Mucosa of descending colon (tissue), 3 donors: ENCODE measurements at regions not wholly inside any gene's neighbourhood (a gene's known extent, or its start where the extent isn't known, plus 50 kb on each side); places are given as distances from the start of the nearest gene placed in this dataset.
"Not testable (repeated sequence)": the region's sequence is repeated elsewhere in the genome, so short reads cannot be mapped to it uniquely, and the experiment has no call there.

Experiments used
- ATAC-seq: fragments of 200-7000 bp; cut with Tn5 transposase; one replicate; pipeline ENCODE4 v1.9.1; 2020; ENCODE audit warnings: mild to moderate bottlenecking, moderate library complexity
- DNase-seq, 3 donors: peaks; one replicate each; pipeline ENCODE4 v3.0.0-alpha.2; 2020
- H3K36me3 ChIP-seq: fragments of 200-600 bp; one replicate; pipeline ENCODE4 v1.8.0; 2021; ENCODE audit warnings: low read depth, mild to moderate bottlenecking
- H3K4me1 ChIP-seq: fragments of 200-600 bp; one replicate; pipeline ENCODE4 v1.8.0; 2021; ENCODE audit warnings: low read depth, mild to moderate bottlenecking
- H3K4me3 ChIP-seq: fragments of 200-600 bp; one replicate; pipeline ENCODE4 v1.8.0; 2021; ENCODE audit warnings: mild to moderate bottlenecking
- H3K9me3 ChIP-seq: fragments of 200-600 bp; one replicate; pipeline ENCODE4 v1.8.0; 2021; ENCODE audit warnings: mild to moderate bottlenecking
- CTCF ChIP-seq: fragments of 200-600 bp; IDR thresholded peaks from one replicate; pipeline ENCODE4 v1.8.0; 2022; ENCODE audit warnings: antibody characterized with exemption, mild to moderate bottlenecking
- intact Hi-C, 2 donors: fragments of 100-400 bp; cut with DNase I in 1 of 2; cut with micrococcal nuclease in 1 of 2; formaldehyde crosslinking; loops; one replicate each; pipeline versions ENCODE4 v1.11.0 to v1.11.1; 2022; cut with DNase I, micrococcal nuclease
- donor health status: DM: no; HTN: no; CAD: no; lungs with moderate emphysema.
- donor health status: DM: no; HTN: no; CAD: no.
- donor health status: DM: no; HTN: yes; CAD: no.

- no peak for DNase-seq
- peaks cover 5% of the 10 kb centered on the region for H3K4me1 ChIP-seq
- H3K9me3 ChIP-seq: no peaks in the 10 kb centered on the region
- ATAC-seq: no peak
- TF ChIP-seq CTCF: no peak
- no peak overlapping the region for H3K4me3 ChIP-seq
- no peaks in the 10 kb centered on the region for H3K36me3 ChIP-seq
- intact Hi-C loops: no loop called here
Observed at GRCh38 chr2:129806990-129807389, 172.5 kb upstream of the RAB6C start.

- DNase-seq, intact Hi-C loops, H3K9me3 ChIP-seq, H3K36me3 ChIP-seq, ATAC-seq, H3K4me3 ChIP-seq: not testable (repeated sequence)
- H3K4me1 ChIP-seq: peaks cover 11% of the 10 kb centered on the region
Observed at GRCh38 chr2:129807642-129808338, 171.7 kb upstream of the RAB6C start.

GRCh38 chr2:129810521-129810920, 168.9 kb upstream of the RAB6C start:
- Histone ChIP-seq H3K36me3 (no peaks in the 10 kb centered on the region), H3K4me3 (no peak overlapping the region), H3K9me3 (peaks cover 6% of the 10 kb centered on the region), H3K4me1 (peaks cover 16% of the 10 kb centered on the region)
- no peak for ATAC-seq
- TF ChIP-seq CTCF: no peak
- intact Hi-C loops: no loop called here
- DNase-seq: no peak

- Histone ChIP-seq H3K4me1 (peaks cover 16% of the 10 kb centered on the region), H3K9me3 (peaks cover 9% of the 10 kb centered on the region), H3K36me3 (no peaks in the 10 kb centered on the region), H3K4me3 (no peak overlapping the region)
- peak in 2 of 3 donors; percentile 68 to 90 for DNase-seq
- TF ChIP-seq CTCF: no peak
- peak; percentile 99 for ATAC-seq
- intact Hi-C loops: no loop called here
Observed at GRCh38 chr2:129812071-129812470, 167.4 kb upstream of the RAB6C start.

- intact Hi-C loops: no loop called here
- Histone ChIP-seq H3K4me3 (no peak overlapping the region), H3K4me1 (peaks cover 16% of the 10 kb centered on the region), H3K36me3 (no peaks in the 10 kb centered on the region), H3K9me3 (peaks cover 9% of the 10 kb centered on the region)
- DNase-seq (peak in 1 of 3 donors; percentile 35), ATAC-seq (peak; percentile 53)
- no peak for TF ChIP-seq CTCF
Observed at GRCh38 chr2:129812654-129813053, 166.8 kb upstream of the RAB6C start.

GRCh38 chr2:129813404-129813803, 166.1 kb upstream of the RAB6C start:
- intact Hi-C loops: no loop called here
- Histone ChIP-seq H3K4me1 (peaks cover 16% of the 10 kb centered on the region), H3K4me3 (no peak overlapping the region), H3K9me3 (peaks cover 9% of the 10 kb centered on the region), H3K36me3 (no peaks in the 10 kb centered on the region)
- DNase-seq (no peak), ATAC-seq (peak; percentile 37)
- TF ChIP-seq CTCF: no peak
